GM18868 (cell line): ENCODE measurements at regions not wholly inside any gene's neighbourhood (a gene's known extent, or its start where the extent isn't known, plus 50 kb on each side); places are given as distances from the start of the nearest gene placed in this dataset.

Experiments used
- ATAC-seq: cut with Tn5 transposase; IDR thresholded peaks from one replicate; pipeline ENCODE4 v1.9.1; 2021; ENCODE audit warnings: mild to moderate bottlenecking, moderate library complexity; ENCODE audit not compliant: unreplicated experiment

GRCh38 chr6:54009052-54009654 is 102.1 kb upstream of the MLIP start:
- no peak for ATAC-seq

GRCh38 chr6:54010340-54011276 is 100.6 kb upstream of the MLIP start:
- no peak for ATAC-seq

- ATAC-seq, result no peak
These were observed 100.0 kb upstream of the MLIP start for GRCh38 chr6:54011277-54011648.

- ATAC-seq, result no peak
These were observed 97.3 kb upstream of the MLIP start for GRCh38 chr6:54013966-54014365.

- ATAC-seq, result no peak
These were observed 96.8 kb upstream of the MLIP start for GRCh38 chr6:54014440-54014839.

- no peak for ATAC-seq
These were observed 93.4 kb upstream of the MLIP start for GRCh38 chr6:54017877-54018276.

GRCh38 chr6:54018722-54019121 is 92.5 kb upstream of the MLIP start:
- no peak for ATAC-seq

GRCh38 chr6:54019860-54020259 is 91.4 kb upstream of the MLIP start:
- no peak for ATAC-seq

- no peak for ATAC-seq
These were observed 90.9 kb upstream of the MLIP start for GRCh38 chr6:54020334-54020733.

- no peak for ATAC-seq
These were observed 84.4 kb upstream of the MLIP start for GRCh38 chr6:54026652-54027400.

GRCh38 chr6:54028170-54028569 is 83.1 kb upstream of the MLIP start:
- ATAC-seq, result no peak

- ATAC-seq, result no peak
These were observed 82.1 kb upstream of the MLIP start for GRCh38 chr6:54029187-54029586.

- no peak for ATAC-seq
These were observed 80.1 kb upstream of the MLIP start for GRCh38 chr6:54031169-54031568.

- ATAC-seq, result no peak
These were observed 73.9 kb upstream of the MLIP start for GRCh38 chr6:54037277-54037779.

- no peak for ATAC-seq
These were observed 70.7 kb upstream of the MLIP start for GRCh38 chr6:54040545-54040944.

- no peak for ATAC-seq
These were observed 70.0 kb upstream of the MLIP start for GRCh38 chr6:54041239-54041638.

- ATAC-seq, result no peak
These were observed 67.9 kb upstream of the MLIP start for GRCh38 chr6:54043360-54043759.

- no peak for ATAC-seq
These were observed 67.2 kb upstream of the MLIP start for GRCh38 chr6:54044059-54044458.

- no peak for ATAC-seq
These were observed 62.5 kb upstream of the MLIP start for GRCh38 chr6:54048782-54049181.

- ATAC-seq, result no peak
These were observed 60.5 kb upstream of the MLIP start for GRCh38 chr6:54050750-54051149.

GRCh38 chr6:54053881-54054391 is 57.3 kb upstream of the MLIP start:
- no peak for ATAC-seq
